Upper lobe of left lung (tissue), 4 donors: ENCODE measurements at regions not wholly inside any gene's neighbourhood (a gene's known extent, or its start where the extent isn't known, plus 50 kb on each side); places are given as distances from the start of the nearest gene placed in this dataset.

Experiments
- EP300 ChIP-seq, 4 donors: sonication (generic); formaldehyde crosslinking; IDR thresholded peaks; one replicate each; pipeline ENCODE4 v1.5.1; 2017; ENCODE audit warnings: antibody characterized with exemption in 4 of 4, control low read depth in 2 of 4
- POLR2A ChIP-seq, 4 donors: fragments of 450-650 bp; IDR thresholded peaks; one replicate each; pipeline ENCODE4 v1.5.1; 2016 to 2017; ENCODE audit warnings: antibody characterized with exemption in 4 of 4, mild to moderate bottlenecking in 2 of 4
- TF ChIP-seq, protein P1 (sequence below), 6 experiments: fragments of 450-650 bp in 4 of 6; fragments of 200-600 bp in 2 of 6; sonication (generic) in 2 of 6; IDR thresholded peaks; one replicate each; pipeline ENCODE4 v1.5.1; 2016 to 2019; ENCODE audit warnings: antibody characterized with exemption in 6 of 6

DNA sequence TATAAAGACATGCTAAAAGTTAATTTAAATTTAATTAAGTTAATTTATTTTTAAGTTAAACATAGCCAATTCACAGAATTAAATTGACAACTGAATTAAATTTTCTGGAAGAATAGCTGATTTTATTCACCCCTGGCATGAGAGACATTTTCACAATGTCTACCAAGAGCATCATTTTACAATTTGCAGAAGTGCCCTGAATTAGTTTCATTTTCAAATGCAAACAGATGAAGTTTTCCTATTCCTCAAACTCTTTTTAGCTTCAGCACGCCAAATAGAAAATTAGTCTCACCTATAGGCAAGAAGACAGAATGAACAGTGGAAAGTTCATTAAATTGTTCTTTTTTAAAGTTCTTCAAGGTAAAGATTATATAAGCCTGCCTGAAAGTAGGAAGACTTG lies 259.3 kb downstream of the ZBBX start:
- TF ChIP-seq, protein P1, sequence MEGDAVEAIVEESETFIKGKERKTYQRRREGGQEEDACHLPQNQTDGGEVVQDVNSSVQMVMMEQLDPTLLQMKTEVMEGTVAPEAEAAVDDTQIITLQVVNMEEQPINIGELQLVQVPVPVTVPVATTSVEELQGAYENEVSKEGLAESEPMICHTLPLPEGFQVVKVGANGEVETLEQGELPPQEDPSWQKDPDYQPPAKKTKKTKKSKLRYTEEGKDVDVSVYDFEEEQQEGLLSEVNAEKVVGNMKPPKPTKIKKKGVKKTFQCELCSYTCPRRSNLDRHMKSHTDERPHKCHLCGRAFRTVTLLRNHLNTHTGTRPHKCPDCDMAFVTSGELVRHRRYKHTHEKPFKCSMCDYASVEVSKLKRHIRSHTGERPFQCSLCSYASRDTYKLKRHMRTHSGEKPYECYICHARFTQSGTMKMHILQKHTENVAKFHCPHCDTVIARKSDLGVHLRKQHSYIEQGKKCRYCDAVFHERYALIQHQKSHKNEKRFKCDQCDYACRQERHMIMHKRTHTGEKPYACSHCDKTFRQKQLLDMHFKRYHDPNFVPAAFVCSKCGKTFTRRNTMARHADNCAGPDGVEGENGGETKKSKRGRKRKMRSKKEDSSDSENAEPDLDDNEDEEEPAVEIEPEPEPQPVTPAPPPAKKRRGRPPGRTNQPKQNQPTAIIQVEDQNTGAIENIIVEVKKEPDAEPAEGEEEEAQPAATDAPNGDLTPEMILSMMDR (IDR thresholded peaks at IDR 0.05) = no peak
- TF ChIP-seq EP300 (IDR thresholded peaks at IDR 0.05) = no peak
- TF ChIP-seq POLR2A (IDR thresholded peaks at IDR 0.05) = no peak
